Neutrophil (primary cell): ENCODE measurements at regions not wholly inside any gene's neighbourhood (a gene's known extent, or its start where the extent isn't known, plus 50 kb on each side); places are given as distances from the start of the nearest gene placed in this dataset.

Experiments
- H3K27ac ChIP-seq: fragments of 200-600 bp; sonication (generic); 2 replicates; pipeline ENCODE4 v1.5.1; 2016; ENCODE audit warnings: mild to moderate bottlenecking, moderate library complexity
- H3K27me3 ChIP-seq: fragments of 200-600 bp; sonication (generic); 2 replicates; pipeline ENCODE4 v1.6.0; 2016; ENCODE audit warnings: mild to moderate bottlenecking
- H3K36me3 ChIP-seq: fragments of 200-600 bp; sonication (generic); 2 replicates; pipeline ENCODE4 v1.5.1; 2017
- H3K4me1 ChIP-seq, 2 experiments: fragments of 200-600 bp in 1 of 2; sonication (generic) in 1 of 2; 1 replicate in 1 of 2; 2 replicates in 1 of 2; pipeline versions ENCODE4 v1.5.1 to v1.6.1; 2013 to 2016; ENCODE audit warnings: low read depth in 1 of 2, low read length in 1 of 2, mild to moderate bottlenecking in 1 of 2, moderate library complexity in 1 of 2; ENCODE audit not compliant: control insufficient read depth in 1 of 2, insufficient read depth in 1 of 2
- H3K4me3 ChIP-seq, 2 experiments: fragments of 200-600 bp in 1 of 2; sonication (generic) in 1 of 2; 1 replicate in 1 of 2; 2 replicates in 1 of 2; pipeline ENCODE4 v1.5.1; 2013 to 2016; ENCODE audit warnings: low read depth in 1 of 2, low read length in 1 of 2, mild to moderate bottlenecking in 1 of 2, moderate library complexity in 1 of 2
- H3K9me3 ChIP-seq: fragments of 200-600 bp; sonication (generic); 2 replicates; pipeline ENCODE4 v1.5.1; 2016
- CTCF ChIP-seq: fragments of 200-600 bp; sonication (generic); IDR thresholded peaks from 2 replicates; pipeline ENCODE4 v1.5.1; 2016; ENCODE audit warnings: antibody characterized with exemption

GRCh38 chr21:27534206-27534605 lies 567.3 kb upstream of the ADAMTS5 start:
- TF ChIP-seq CTCF: no peak
- Histone ChIP-seq H3K27ac (no peak overlapping the region), H3K9me3 (no peaks in the 10 kb centered on the region)

DNA sequence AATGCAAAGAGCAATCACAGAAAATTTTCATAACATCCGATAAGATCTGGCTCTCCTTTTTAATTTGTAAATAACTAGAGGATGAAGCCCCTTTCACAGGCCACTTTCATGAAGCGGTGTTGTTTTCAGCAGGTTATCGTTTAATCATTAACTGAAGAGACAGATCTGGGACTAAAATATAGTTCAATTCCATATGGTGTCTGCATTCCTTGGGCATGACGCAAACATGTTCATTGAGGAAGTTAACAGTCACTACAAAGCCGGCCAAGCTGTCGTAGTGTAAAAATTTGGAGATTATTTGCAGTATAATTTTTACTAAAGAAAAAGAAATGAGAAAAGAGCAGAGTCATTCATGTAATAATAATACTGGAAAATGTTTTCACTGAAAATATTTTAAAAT lies 565.2 kb upstream of the ADAMTS5 start:
- Histone ChIP-seq H3K4me3 (no peak overlapping the region), H3K36me3 (no peaks in the 10 kb centered on the region), H3K4me1 (no peaks in the 10 kb centered on the region), H3K27ac (no peak overlapping the region), H3K9me3 (no peaks in the 10 kb centered on the region), H3K27me3 (no peaks in the 10 kb centered on the region)
- TF ChIP-seq CTCF: no peak

More at GRCh38 chr21:27534206-27534605, 567.3 kb upstream of the ADAMTS5 start:
- Histone ChIP-seq H3K27me3 (no peaks in the 10 kb centered on the region), H3K4me3 (no peak overlapping the region), H3K36me3 (no peaks in the 10 kb centered on the region), H3K4me1 (no peaks in the 10 kb centered on the region)

GRCh38 chr21:27528697-27529096 lies 561.8 kb upstream of the ADAMTS5 start:
- H3K27me3 ChIP-seq: no peaks in the 10 kb centered on the region
- H3K9me3 ChIP-seq: no peaks in the 10 kb centered on the region
- no peaks in the 10 kb centered on the region for H3K4me1 ChIP-seq
- no peaks in the 10 kb centered on the region for H3K36me3 ChIP-seq
- no peak overlapping the region for H3K27ac ChIP-seq
- TF ChIP-seq CTCF: no peak
- H3K4me3 ChIP-seq: no peak overlapping the region

DNA sequence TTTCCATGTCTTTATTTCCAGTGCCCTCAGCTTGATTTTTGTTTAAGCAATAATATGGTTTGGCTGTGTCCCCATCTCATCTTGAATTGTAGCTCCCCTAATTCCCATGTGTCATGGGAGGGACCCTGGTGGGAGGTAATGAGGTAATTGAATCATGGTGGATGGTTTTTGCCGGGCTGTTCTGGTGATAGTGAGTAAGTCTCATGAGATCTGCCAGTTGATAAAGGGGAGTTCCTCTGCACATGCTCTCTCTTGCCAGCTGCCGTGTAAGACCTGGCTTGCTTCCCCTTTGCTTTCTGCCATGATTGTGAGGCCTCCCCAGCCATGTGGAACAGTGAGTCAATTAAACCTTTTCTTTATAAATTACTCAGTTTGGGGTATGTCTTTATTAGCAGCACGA lies 559.6 kb upstream of the ADAMTS5 start:
- H3K36me3 ChIP-seq: no peaks in the 10 kb centered on the region
- no peaks in the 10 kb centered on the region for H3K27me3 ChIP-seq
- H3K4me1 ChIP-seq: no peaks in the 10 kb centered on the region
- H3K27ac ChIP-seq: no peak overlapping the region
- no peaks in the 10 kb centered on the region for H3K9me3 ChIP-seq
- no peak overlapping the region for H3K4me3 ChIP-seq
- no peak for TF ChIP-seq CTCF

- H3K9me3 ChIP-seq: no peaks in the 10 kb centered on the region
Observed at GRCh38 chr21:27525780-27526179, 558.9 kb upstream of the ADAMTS5 start.

More at GRCh38 chr21:27525780-27526179, 558.9 kb upstream of the ADAMTS5 start:
- H3K27ac ChIP-seq: no peak overlapping the region
- H3K4me1 ChIP-seq: no peaks in the 10 kb centered on the region
- no peak for TF ChIP-seq CTCF
- H3K36me3 ChIP-seq: no peaks in the 10 kb centered on the region
- no peak overlapping the region for H3K4me3 ChIP-seq
- no peaks in the 10 kb centered on the region for H3K27me3 ChIP-seq
